ENCODE measurements at regions not wholly inside any gene's neighbourhood (a gene's known extent, or its start where the extent isn't known, plus 50 kb on each side); places are given as distances from the start of the nearest gene placed in this dataset.
A peak's percentile ranks its signal among the peaks of the same experiment; 100 is the strongest.

DNA sequence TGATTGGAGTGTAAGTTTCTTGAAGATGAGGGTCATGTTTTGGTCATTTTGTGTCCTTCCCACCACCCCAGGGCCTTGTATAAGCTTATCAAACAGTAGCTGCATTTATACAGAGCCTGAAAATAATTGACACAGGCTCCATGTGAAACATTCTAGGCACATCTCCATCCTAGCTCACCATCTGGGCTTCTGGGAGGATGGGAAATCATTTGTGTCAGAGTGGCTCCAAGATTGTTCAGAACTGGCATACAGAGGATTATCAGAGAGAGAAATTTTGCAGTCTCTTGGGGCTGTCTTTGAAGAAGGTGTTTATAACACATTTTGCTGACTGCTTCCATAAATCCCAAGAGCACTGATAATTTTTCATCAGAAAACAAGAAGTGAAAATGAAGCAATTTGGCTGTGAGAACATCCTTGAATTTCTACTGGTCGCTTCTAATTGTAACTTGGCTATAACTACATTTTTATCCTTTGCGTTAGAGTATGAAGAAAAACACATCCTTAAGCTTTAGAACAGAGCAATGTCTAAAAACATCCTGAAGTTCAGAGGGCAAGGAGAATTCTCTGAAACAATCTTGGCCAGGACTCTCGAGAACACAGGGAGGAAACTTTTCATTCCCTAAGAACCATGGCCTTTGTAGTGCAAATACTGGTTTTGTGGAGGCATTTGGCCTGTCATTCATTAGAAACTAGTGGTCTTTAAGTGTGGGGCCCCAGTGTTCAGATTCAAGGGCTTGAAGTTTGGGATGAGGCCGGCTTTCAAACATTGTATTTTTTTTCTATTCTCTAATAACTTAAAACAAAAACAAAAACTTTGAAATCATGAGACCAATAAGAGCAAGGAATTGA, 151.1 kb downstream of the DACT1 start:
- H3K4me1 ChIP-seq (replicated peaks) = no peaks in the 10 kb centered on the region
- no peak for DNase-seq (ENCODE audit: low read depth in 1 of 2, low spot score in 2 of 2)
- peaks cover 3% of the 10 kb centered on the region for H3K27me3 ChIP-seq (replicated peaks)
- no peaks in the 10 kb centered on the region for H3K36me3 ChIP-seq
- H3K9me3 ChIP-seq (replicated peaks) = no peaks in the 10 kb centered on the region
- H3K4me3 ChIP-seq = no peak overlapping the region
- no peak overlapping the region for H3K27ac ChIP-seq

DNA sequence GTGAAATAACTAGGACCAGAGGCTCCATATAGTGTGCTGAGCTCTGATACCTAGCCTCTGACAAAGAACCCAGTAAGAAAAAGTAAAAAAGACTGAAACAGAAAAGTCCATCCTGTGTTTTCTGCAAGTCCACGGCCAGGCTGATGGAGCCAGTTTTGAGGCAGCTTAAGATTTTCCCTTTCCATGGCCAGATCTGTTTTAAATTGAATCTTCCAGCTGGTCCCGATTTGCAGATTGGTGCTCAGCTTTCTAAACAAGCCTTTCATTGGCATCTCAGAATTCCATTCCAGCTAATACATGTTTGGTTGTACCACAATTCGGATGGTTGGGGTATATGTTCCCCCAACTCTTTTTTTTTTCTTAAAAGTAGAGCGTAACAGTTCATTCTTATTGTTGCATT, 152.0 kb downstream of the DACT1 start:
- Histone ChIP-seq H3K36me3 (no peaks in the 10 kb centered on the region), H3K4me3 (no peak overlapping the region), H3K27ac (no peak overlapping the region), H3K4me1 (replicated peaks) (no peaks in the 10 kb centered on the region), H3K9me3 (replicated peaks) (no peaks in the 10 kb centered on the region), H3K27me3 (replicated peaks) (peaks cover 3% of the 10 kb centered on the region)
- no peak for DNase-seq (ENCODE audit: low read depth in 1 of 2, low spot score in 2 of 2)

DNA sequence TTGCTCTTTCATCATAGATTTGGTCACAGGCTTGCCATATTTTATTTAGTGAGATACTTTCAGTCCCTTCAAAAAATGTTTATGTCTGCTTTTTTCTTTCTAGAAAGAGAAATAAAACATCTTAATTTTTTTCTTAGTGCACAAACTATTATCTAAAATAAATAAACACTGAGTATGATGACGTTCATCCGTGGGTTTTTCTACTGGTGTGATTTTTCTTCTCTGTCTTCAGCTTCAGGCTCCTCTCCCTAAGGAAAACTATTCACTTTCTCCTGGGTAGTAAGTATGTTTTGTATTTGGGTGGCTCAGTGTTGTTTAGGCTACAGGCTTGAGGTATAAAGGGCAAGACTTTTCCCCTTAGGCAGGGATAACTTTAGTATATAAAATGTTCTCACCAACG, 154.7 kb downstream of the DACT1 start:
- peaks cover 7% of the 10 kb centered on the region for H3K27me3 ChIP-seq (replicated peaks)
- no peak overlapping the region for H3K27ac ChIP-seq
- no peaks in the 10 kb centered on the region for H3K4me1 ChIP-seq (replicated peaks)
- DNase-seq (ENCODE audit: low read depth in 1 of 2, low spot score in 2 of 2) = no peak
- H3K9me3 ChIP-seq (replicated peaks) = no peaks in the 10 kb centered on the region
- H3K4me3 ChIP-seq = no peak overlapping the region
- no peaks in the 10 kb centered on the region for H3K36me3 ChIP-seq

DNA sequence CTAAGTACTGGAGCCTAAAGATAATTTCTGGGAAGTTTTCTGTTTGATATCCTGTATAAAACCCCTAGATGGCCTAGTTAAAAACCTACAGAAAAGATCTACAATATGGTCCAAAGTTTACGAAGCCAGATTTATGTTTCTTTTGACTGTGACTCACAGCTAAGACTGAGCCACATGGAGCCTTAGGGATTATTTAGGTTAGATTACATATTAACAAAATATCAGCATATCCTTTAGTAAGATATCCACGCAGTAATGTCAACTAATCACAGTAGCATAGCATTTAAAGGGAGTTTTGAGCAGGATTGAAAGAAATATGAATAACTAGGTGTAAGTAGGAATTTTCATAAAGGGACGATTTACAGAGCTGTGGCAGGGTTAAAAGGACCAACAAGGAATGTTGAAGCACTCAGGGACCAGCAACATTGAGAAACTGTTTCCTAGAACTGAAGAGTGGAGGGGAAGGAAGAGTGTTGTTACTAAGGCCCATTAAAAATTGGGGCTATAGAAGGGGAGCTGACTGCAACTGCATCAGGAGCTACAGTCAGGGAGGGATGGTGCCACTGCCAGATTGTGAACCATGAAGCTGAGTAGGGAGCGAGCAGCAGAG, 155.5 kb downstream of the DACT1 start:
- Histone ChIP-seq H3K4me3 (no peak overlapping the region), H3K27ac (no peak overlapping the region), H3K9me3 (replicated peaks) (no peaks in the 10 kb centered on the region), H3K36me3 (no peaks in the 10 kb centered on the region), H3K4me1 (replicated peaks) (no peaks in the 10 kb centered on the region), H3K27me3 (replicated peaks) (peaks cover 7% of the 10 kb centered on the region)
- no peak for DNase-seq (ENCODE audit: low read depth in 1 of 2, low spot score in 2 of 2)

DNA sequence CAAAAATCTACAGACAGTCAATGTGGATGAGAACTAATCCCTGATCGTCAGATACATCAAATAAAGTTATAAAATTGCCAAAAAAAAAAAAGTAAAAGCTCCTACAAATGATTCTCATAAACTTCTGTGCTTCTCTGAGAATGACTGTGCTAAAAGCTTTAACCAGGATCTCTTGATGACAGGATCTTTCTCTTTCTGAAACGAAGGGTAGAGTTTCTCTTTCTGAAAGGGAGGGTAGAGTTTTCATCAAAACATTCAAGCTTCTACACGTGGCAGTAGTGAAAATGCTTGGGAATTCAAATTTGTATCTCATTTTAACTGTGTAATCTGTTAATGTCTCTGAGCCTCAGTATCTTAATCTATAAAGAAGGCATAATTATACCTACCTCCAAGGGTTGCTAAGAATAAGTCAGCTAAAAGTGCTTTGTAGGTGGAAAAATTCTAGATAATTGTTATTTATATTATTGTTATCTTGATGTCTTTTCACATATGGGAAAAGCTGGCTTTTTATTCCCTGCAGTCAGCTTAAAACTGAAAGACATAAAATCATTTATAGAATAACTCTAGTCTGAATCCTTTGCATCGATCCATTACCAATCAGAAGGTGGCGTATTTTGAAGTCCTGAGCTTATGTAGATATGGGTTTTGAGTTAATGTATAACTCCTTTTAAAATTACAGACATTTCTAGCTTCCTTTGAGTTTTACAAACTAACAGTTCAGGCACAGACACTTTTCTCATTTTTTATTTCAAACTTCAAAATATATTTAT, 157.4 kb downstream of the DACT1 start:
- DNase-seq (ENCODE audit: low read depth in 1 of 2, low spot score in 2 of 2) = no peak
- Histone ChIP-seq H3K27me3 (replicated peaks) (peaks cover 12% of the 10 kb centered on the region), H3K4me3 (no peak overlapping the region), H3K9me3 (replicated peaks) (no peaks in the 10 kb centered on the region), H3K4me1 (replicated peaks) (no peaks in the 10 kb centered on the region), H3K36me3 (no peaks in the 10 kb centered on the region), H3K27ac (no peak overlapping the region)

DNA sequence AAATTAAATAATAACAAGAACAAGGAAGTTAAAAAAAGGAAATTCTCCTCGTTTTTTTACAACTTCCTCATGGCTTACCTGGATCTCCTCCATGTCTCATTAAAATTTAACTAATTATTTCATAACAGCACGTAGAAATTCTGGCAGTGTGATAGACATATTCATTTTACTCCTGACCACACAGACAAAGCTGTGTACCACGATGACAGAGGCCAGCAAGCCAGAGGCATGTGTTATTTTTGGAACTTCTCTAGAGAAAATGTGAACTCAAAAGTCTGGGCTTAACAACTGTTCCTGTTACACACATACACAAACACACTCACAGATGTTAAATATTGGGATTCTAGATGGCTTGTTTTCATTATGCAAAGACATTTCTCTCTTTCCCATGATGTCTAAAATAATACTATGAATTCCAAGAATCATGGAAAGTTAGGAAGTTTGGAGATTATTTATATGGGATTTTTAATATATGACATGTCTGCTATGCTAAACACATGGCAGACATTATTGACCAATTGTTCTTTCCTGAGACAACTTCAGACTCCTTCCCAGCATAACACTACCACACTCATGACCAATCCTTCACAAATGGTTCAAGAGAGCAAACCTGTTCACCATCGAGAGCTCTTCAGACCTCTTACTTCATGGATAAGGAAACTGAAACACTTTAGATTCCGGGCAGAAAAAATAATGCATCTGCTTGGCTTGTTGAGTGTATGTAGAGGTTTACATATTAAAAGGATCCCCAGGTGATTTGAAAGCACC, 158.7 kb downstream of the DACT1 start:
- DNase-seq (ENCODE audit: low read depth in 1 of 2, low spot score in 2 of 2) = no peak
- Histone ChIP-seq H3K4me3 (no peak overlapping the region), H3K4me1 (replicated peaks) (no peaks in the 10 kb centered on the region), H3K27ac (no peak overlapping the region), H3K27me3 (replicated peaks) (peaks cover 12% of the 10 kb centered on the region), H3K9me3 (replicated peaks) (no peaks in the 10 kb centered on the region), H3K36me3 (no peaks in the 10 kb centered on the region)

DNA sequence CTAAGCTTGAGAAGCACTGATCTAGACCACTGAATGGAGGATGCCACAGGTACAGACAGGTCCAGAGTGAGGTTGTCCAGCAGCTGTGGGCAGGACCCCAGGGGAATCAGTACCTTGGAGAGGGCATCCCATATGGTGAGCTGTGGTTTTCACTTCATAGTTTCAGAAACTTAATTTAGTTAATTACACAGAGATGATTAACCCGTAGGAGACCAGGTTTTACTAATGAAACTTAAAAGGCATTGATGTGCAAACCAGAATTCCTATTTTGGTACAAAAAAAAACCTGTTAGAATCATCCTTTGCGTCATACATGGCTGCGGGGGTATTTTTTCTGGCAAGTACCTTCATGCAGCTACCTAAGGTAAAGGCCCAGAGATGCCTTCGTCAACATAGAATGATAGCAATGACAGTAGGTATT, 159.3 kb downstream of the DACT1 start:
- H3K4me3 ChIP-seq = no peak overlapping the region
- H3K4me1 ChIP-seq (replicated peaks) = no peaks in the 10 kb centered on the region
- no peak overlapping the region for H3K27ac ChIP-seq
- H3K36me3 ChIP-seq = no peaks in the 10 kb centered on the region
- peaks cover 12% of the 10 kb centered on the region for H3K27me3 ChIP-seq (replicated peaks)
- H3K9me3 ChIP-seq (replicated peaks) = no peaks in the 10 kb centered on the region
- no peak for DNase-seq (ENCODE audit: low read depth in 1 of 2, low spot score in 2 of 2)

DNA sequence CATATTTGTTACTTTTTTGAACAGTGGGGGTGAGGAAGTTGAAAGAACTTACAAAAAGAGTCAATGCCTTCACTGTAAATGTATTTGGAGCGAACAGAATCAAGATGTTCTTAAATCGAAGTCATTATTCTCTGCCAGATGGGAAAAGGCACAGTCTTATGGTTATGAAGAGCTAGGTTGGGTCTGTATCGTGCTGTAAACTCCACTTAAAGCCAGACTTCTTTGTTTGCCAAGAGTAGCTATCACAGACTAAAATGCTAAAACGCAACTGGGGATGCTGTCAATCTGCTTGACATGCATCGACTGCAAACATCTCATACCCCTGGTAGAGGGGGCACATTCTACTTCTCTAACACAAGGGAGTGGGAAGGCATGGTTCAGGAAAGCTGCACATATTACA, 160.4 kb downstream of the DACT1 start:
- Histone ChIP-seq H3K4me3 (no peak overlapping the region), H3K27me3 (replicated peaks) (peaks cover 12% of the 10 kb centered on the region), H3K4me1 (replicated peaks) (no peaks in the 10 kb centered on the region), H3K9me3 (replicated peaks) (no peaks in the 10 kb centered on the region), H3K27ac (no peak overlapping the region), H3K36me3 (no peaks in the 10 kb centered on the region)
- DNase-seq (ENCODE audit: low read depth in 1 of 2, low spot score in 2 of 2) = no peak

DNA sequence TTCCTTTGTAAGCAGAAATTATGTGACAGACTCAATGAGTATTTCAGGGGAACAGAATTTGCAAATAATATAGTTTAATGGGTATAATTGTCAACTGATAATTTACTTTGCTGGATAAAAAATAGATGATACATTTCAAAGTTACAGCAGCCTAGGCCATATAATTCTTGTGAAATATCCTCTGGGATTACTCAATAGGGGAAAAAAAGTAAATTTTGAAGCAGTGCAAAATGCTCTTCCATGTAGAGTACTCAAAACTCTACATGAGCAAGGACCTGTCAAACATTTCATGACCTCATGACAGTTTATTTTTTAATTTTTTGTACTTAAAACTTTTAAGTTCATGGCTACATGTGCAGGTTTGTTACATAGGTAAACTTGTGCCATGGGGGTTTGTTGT, 163.3 kb downstream of the DACT1 start:
- no peak overlapping the region for H3K27ac ChIP-seq
- no peak for DNase-seq (ENCODE audit: low read depth in 1 of 2, low spot score in 2 of 2)
- H3K4me1 ChIP-seq (replicated peaks) = no peaks in the 10 kb centered on the region
- peaks cover 18% of the 10 kb centered on the region for H3K27me3 ChIP-seq (replicated peaks)
- H3K4me3 ChIP-seq = no peak overlapping the region
- H3K9me3 ChIP-seq (replicated peaks) = no peaks in the 10 kb centered on the region
- no peaks in the 10 kb centered on the region for H3K36me3 ChIP-seq

DNA sequence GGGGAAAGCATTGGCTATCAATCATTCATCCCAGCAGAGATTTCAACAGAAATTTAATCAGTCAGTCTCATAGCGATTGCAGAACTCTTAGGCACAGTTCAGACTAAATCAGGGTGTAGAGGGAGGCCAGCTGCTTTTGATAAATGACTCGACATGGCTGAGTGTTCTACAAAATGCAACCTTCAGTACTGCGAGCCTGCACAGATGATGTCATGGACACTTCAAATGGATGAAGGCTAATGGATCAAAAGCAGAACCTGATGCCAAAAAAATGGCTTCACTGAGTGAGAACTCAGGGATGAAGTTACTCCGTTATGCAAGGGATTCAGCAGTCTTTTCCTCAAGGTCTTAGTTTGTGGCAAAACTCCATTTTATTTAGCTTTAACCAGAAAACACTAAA, 167.3 kb downstream of the DACT1 start:
- H3K27ac ChIP-seq = no peak overlapping the region
- H3K9me3 ChIP-seq (replicated peaks) = no peaks in the 10 kb centered on the region
- no peak for DNase-seq (ENCODE audit: low read depth in 1 of 2, low spot score in 2 of 2)
- peaks cover 12% of the 10 kb centered on the region for H3K4me1 ChIP-seq (replicated peaks)
- H3K36me3 ChIP-seq = no peaks in the 10 kb centered on the region
- no peak overlapping the region for H3K4me3 ChIP-seq
- H3K27me3 ChIP-seq (replicated peaks) = peaks cover 12% of the 10 kb centered on the region

DNA sequence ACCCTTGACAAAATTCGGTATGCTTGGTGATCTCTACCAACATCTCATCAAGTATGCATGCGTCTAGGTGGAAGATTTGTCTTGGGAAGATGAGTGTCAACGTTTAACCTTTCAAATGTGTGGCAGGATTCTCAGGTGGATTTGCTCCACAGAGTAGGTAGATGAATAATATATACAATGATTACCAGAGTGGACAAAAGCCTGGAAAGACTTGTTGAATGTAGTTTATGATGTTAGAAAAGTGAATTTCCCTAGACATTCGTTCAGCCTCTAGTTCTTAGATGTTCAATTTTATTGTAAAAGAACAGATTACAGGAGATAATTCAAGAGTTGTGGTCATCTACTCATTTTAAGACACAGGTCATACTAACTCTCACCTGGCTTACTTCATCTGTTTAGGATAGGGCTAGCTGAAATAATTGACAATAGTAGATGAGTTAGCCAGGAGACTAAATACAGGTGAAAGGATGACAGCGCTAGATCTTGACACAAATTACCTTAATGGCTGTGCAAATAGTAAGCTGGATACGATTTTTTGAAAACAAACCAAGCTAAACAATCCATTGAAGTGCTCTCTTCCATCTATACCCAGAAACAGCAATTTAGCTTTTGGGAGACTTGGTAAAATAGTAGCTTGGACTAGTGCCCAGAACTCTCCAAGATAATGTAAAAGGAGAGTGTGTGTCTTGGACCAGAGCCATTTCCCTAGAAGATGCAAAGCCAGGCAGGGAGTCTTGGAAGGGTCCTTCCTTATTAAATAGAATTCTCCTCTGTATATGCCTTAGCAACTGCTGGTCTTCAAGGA, 168.0 kb downstream of the DACT1 start:
- Histone ChIP-seq H3K27me3 (replicated peaks) (peaks cover 16% of the 10 kb centered on the region), H3K27ac (no peak overlapping the region), H3K36me3 (no peaks in the 10 kb centered on the region), H3K4me3 (no peak overlapping the region), H3K4me1 (replicated peaks) (peaks cover 12% of the 10 kb centered on the region), H3K9me3 (replicated peaks) (no peaks in the 10 kb centered on the region)
- no peak for DNase-seq (ENCODE audit: low read depth in 1 of 2, low spot score in 2 of 2)

DNA sequence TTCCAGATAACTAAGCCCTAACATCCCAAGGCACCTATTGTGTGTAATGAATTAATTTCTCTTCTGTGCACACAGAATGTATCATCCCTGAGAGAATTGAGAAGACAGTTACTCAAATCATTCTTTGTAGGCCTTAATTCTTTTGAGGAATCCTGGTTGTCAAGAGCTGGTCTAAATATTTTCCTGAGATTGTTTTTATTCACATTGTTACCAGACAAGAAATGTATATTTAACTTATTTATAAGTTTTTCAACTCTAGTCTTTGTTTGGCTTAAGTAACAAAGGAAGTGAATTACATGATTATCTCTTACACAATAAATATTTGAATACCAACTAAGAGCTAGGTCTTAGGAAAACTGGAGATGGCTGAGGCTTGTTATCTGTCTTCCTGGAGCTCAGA, 169.4 kb downstream of the DACT1 start:
- H3K36me3 ChIP-seq = no peaks in the 10 kb centered on the region
- H3K4me1 ChIP-seq (replicated peaks) = peaks cover 12% of the 10 kb centered on the region
- no peak overlapping the region for H3K4me3 ChIP-seq
- DNase-seq (ENCODE audit: low read depth in 1 of 2, low spot score in 2 of 2) = peak in 1 of 2 experiments; percentile 46
- peaks cover 16% of the 10 kb centered on the region for H3K27me3 ChIP-seq (replicated peaks)
- H3K27ac ChIP-seq = no peak overlapping the region
- no peaks in the 10 kb centered on the region for H3K9me3 ChIP-seq (replicated peaks)

DNA sequence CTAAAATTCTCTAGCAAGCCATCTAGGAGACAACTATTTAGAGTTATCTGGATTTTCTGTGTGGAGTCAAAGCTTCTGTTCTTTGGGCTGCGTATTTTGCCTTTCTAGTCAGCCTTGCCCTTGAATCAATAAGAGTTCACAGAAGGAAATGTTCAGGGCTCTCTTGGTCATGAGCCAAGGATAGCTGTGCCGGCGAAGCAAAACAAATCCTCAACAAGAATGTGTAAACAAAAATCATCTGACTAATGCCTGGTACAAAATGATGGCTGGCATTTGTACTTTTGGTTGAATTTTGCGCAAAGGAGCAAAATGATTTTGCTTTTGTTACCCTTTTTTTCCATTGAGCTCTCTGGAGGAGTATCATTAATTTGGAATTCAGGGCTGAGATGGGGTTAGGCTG, 171.1 kb downstream of the DACT1 start:
- H3K36me3 ChIP-seq = no peaks in the 10 kb centered on the region
- H3K4me1 ChIP-seq (replicated peaks) = peaks cover 12% of the 10 kb centered on the region
- no peak overlapping the region for H3K4me3 ChIP-seq
- peaks cover 16% of the 10 kb centered on the region; the same call in 1 of the 2 replicates for H3K27me3 ChIP-seq (replicated peaks)
- no peaks in the 10 kb centered on the region for H3K9me3 ChIP-seq (replicated peaks)
- no peak overlapping the region for H3K27ac ChIP-seq
- DNase-seq (ENCODE audit: low read depth in 1 of 2, low spot score in 2 of 2) = peak; percentile 59 to 61
